ENCODE measurements at regions not wholly inside any gene's neighbourhood (a gene's known extent, or its start where the extent isn't known, plus 50 kb on each side); places are given as distances from the start of the nearest gene placed in this dataset.

DNA sequence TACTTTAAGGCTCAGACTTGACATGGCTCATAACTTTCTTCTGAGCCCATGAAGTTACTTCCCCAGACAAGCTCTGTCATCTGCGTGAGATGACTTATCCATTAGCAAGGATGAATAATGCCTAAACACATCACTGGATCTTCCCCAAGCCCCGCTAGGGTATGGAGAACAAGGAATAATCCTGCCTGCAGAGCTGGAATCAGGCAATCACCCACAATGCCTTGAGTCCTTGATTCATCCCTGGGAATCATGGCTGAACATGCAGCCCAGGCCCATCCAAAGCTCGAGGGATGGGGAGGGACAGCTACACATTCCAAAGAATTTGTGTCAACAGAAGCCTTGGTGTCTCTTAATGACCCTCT lies 131.7 kb downstream of the PSMG1 start:
- TF ChIP-seq, protein P1, sequence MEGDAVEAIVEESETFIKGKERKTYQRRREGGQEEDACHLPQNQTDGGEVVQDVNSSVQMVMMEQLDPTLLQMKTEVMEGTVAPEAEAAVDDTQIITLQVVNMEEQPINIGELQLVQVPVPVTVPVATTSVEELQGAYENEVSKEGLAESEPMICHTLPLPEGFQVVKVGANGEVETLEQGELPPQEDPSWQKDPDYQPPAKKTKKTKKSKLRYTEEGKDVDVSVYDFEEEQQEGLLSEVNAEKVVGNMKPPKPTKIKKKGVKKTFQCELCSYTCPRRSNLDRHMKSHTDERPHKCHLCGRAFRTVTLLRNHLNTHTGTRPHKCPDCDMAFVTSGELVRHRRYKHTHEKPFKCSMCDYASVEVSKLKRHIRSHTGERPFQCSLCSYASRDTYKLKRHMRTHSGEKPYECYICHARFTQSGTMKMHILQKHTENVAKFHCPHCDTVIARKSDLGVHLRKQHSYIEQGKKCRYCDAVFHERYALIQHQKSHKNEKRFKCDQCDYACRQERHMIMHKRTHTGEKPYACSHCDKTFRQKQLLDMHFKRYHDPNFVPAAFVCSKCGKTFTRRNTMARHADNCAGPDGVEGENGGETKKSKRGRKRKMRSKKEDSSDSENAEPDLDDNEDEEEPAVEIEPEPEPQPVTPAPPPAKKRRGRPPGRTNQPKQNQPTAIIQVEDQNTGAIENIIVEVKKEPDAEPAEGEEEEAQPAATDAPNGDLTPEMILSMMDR (IDR thresholded peaks at IDR 0.05) = no peak
- intact Hi-C loops (cut with DNase I) = no loop called here
- H3K4me1 ChIP-seq = no peaks in the 10 kb centered on the region
- H3K9me3 ChIP-seq = no peaks in the 10 kb centered on the region
- no peaks in the 10 kb centered on the region for H3K36me3 ChIP-seq
- H3K27me3 ChIP-seq = no peaks in the 10 kb centered on the region
- ATAC-seq = no peak
- no peak overlapping the region for H3K27ac ChIP-seq
- no peak for DNase-seq
- H3K4me3 ChIP-seq = no peak overlapping the region

DNA sequence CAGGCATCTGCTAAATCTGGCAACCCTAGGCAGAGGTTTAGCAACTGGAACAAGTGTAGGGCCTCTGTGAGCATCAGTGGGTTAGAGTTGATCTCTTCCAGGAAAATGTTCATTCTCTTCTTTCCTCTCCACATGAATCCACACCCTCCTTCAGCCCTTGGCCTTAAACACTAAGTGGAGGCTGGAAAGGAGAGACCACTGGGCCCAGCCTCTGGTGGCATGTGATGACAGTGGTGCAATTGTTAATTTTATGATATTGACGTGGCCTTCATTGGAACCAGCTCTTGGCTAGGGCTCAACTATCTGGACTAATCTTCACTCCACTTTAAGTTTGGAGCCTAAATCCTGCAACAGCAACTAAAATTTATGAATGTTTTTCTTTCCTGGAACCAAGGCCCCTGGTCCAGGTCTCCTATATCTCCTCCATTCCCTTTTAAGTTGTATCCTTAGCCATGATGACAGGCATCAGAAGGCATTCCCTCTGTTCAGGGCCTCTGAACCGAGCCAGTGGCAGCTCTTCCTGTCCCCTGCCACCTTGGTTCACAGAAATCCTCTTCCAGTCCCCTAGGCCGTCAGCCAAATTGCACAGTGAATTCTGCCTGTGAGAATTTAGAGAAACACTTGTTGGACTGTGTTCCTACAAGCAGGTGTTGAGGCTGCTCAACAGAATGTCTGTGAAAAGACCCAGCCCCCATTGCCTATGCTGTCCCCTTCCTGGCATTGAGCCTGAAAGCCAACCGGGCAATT lies 132.2 kb downstream of the PSMG1 start:
- Histone ChIP-seq H3K4me3 (no peak overlapping the region), H3K4me1 (no peaks in the 10 kb centered on the region), H3K36me3 (no peaks in the 10 kb centered on the region), H3K27ac (no peak overlapping the region), H3K27me3 (no peaks in the 10 kb centered on the region), H3K9me3 (no peaks in the 10 kb centered on the region)
- DNase-seq (no peak), ATAC-seq (no peak)
- TF ChIP-seq, protein P1 (IDR thresholded peaks at IDR 0.05) = no peak
- intact Hi-C loops (cut with DNase I) = no loop called here

DNA sequence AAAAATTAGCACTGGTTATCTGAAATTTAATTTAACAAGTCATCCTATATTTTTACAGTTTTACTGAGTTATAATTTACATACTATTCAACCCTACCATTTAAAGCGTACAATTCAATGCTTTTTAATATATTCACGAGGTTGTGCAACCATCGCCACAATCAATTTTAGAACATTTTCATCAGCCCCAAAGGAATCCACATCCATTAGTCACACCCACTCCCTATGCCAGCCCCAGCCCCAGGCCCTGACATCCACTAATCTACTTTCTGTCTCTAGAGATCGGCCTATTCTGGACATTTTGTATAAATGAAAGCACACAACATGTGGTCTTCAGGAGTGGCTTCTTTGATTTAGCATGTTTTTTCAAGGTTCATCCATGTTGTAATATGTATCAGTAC lies 134.7 kb downstream of the PSMG1 start:
- TF ChIP-seq, protein P1 (IDR thresholded peaks at IDR 0.05) = no peak
- Histone ChIP-seq H3K27me3 (no peaks in the 10 kb centered on the region), H3K36me3 (no peaks in the 10 kb centered on the region), H3K4me3 (no peak overlapping the region), H3K27ac (no peak overlapping the region), H3K9me3 (no peaks in the 10 kb centered on the region), H3K4me1 (no peaks in the 10 kb centered on the region)
- intact Hi-C loops (cut with DNase I) = no loop called here
- no peak for DNase-seq
- no peak for ATAC-seq

- no peaks in the 10 kb centered on the region for H3K36me3 ChIP-seq
- intact Hi-C loops (cut with DNase I) = no loop called here
- DNase-seq = no peak
- H3K4me1 ChIP-seq = no peaks in the 10 kb centered on the region
- no peaks in the 10 kb centered on the region for H3K9me3 ChIP-seq
- peak; percentile 49 for ATAC-seq
- TF ChIP-seq, protein P1 (IDR thresholded peaks at IDR 0.05) = no peak
- H3K27me3 ChIP-seq = no peaks in the 10 kb centered on the region
- no peak overlapping the region for H3K27ac ChIP-seq
- H3K4me3 ChIP-seq = no peak overlapping the region
Measured at GRCh38 chr21:39048064-39048463, 135.2 kb downstream of the PSMG1 start.

DNA sequence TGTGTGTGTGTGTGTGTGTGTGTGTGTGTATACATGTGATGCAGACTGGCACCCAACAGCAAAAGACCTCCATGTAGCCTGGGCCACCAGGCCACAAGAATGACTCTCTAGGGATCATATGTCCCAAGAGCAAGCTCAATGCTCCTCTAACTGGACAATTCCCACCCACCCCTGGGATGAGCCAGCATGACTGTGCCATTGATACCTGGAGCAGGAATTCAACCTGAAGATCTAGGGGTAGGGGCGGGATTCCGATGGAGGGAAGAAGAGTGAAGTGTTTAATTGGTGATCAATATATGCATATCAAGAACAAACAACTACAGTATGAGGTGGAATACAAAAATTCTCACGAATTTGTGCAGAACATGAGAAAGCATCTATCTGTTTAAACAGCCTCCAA lies 136.2 kb downstream of the PSMG1 start:
- ATAC-seq (no peak), DNase-seq (no peak)
- no peak overlapping the region for H3K27ac ChIP-seq
- H3K9me3 ChIP-seq = no peaks in the 10 kb centered on the region
- TF ChIP-seq, protein P1 (IDR thresholded peaks at IDR 0.05) = no peak
- H3K36me3 ChIP-seq = no peaks in the 10 kb centered on the region
- intact Hi-C loops (cut with DNase I) = no loop called here
- H3K4me1 ChIP-seq = no peaks in the 10 kb centered on the region
- H3K27me3 ChIP-seq = no peaks in the 10 kb centered on the region
- H3K4me3 ChIP-seq = no peak overlapping the region

Measured in upper lobe of right lung (tissue), 1 donor.